ENCODE measurements at regions not wholly inside any gene's neighbourhood (a gene's known extent, or its start where the extent isn't known, plus 50 kb on each side); places are given as distances from the start of the nearest gene placed in this dataset.

DNA sequence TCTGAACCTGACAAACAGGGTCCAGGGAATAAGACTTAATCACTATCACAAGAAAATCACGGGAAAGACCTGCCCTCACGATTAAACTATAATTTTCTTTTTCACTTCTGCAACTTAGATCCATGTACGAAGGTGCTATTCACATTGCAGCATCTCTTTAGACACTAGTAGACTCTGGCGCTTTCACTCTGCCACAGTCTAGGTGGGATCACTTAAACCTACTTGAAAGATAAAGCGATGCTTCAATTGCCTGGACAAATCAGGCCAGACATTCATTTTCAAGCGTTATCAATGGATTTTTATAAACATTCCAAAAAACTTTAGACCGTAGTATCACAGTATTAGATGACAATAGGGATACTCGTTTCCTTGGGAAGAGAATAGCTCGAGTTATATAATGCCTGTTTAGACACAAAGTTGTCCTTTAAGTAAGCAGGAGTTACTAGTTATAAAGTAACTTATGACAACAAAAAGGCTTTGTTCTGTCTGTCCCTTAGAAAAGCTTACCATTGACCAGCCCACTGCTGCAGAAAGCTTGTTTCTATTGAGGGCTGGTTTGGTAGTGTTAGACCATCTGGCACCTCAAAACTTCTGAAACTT, 367.3 kb downstream of the UTRN start:
- H3K36me3 ChIP-seq: no peaks in the 10 kb centered on the region
- WGBS, 2 donors: 88 to 94% methylated on average over 9 of the region's 9 CpGs
- ATAC-seq (ENCODE audit: low FRiP score in 2 of 2): no peak
- no peak overlapping the region for H3K4me3 ChIP-seq
- H3K4me1 ChIP-seq: peaks cover 0 to 10% (median 1%) of the 10 kb centered on the region in 4 donors
- no peak for TF ChIP-seq POLR2AphosphoS5 (IDR thresholded peaks at IDR 0.05)
- no peak for TF ChIP-seq POLR2A (IDR thresholded peaks at IDR 0.05)
- TF ChIP-seq, protein P1, sequence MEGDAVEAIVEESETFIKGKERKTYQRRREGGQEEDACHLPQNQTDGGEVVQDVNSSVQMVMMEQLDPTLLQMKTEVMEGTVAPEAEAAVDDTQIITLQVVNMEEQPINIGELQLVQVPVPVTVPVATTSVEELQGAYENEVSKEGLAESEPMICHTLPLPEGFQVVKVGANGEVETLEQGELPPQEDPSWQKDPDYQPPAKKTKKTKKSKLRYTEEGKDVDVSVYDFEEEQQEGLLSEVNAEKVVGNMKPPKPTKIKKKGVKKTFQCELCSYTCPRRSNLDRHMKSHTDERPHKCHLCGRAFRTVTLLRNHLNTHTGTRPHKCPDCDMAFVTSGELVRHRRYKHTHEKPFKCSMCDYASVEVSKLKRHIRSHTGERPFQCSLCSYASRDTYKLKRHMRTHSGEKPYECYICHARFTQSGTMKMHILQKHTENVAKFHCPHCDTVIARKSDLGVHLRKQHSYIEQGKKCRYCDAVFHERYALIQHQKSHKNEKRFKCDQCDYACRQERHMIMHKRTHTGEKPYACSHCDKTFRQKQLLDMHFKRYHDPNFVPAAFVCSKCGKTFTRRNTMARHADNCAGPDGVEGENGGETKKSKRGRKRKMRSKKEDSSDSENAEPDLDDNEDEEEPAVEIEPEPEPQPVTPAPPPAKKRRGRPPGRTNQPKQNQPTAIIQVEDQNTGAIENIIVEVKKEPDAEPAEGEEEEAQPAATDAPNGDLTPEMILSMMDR (IDR thresholded peaks at IDR 0.05): no peak
- TF ChIP-seq EP300 (IDR thresholded peaks at IDR 0.05): no peak
- H3K9me3 ChIP-seq: no peaks in the 10 kb centered on the region
- H3K27ac ChIP-seq: no peak overlapping the region
- no peak for DNase-seq
- H3K27me3 ChIP-seq: no peaks in the 10 kb centered on the region

DNA sequence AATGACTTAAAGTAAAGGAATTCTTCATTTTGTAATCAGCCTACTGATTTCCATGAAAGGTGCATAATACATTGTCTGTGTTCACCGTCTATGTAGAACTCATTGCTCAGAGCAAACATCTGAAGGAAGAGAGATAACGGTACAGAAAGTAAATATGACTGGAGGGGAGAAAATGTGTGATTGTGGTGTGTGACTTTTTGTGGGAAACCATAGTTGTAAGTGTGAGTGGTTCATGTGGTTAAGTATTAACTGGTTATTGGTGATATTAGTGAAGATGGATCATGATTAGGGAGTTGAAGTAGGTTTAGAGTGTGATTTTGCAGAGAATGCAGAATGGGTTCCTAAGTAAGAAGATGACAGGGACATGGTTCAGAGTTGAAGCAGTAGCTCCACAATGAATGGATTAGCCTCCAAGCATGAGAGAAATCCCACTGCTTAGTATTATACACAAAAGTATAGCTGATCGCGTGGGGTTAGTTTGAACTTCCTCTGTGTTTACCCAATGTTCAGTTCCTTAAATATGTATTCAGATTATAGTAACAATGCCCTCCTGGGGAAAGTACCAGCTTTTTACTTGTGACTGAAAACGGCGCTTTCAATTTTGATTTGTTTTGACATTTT, 368.9 kb downstream of the UTRN start:
- ATAC-seq (ENCODE audit: low FRiP score in 2 of 2) (peak in 1 of 2 donors; percentile 64), DNase-seq (no peak)
- peaks cover 2 to 14% (median 7%) of the 10 kb centered on the region in 4 donors for H3K4me1 ChIP-seq
- TF ChIP-seq EP300 (IDR thresholded peaks at IDR 0.05): no peak
- TF ChIP-seq POLR2A (IDR thresholded peaks at IDR 0.05): no peak
- no peak overlapping the region for H3K4me3 ChIP-seq
- H3K27ac ChIP-seq: no peak overlapping the region
- 35 to 56% methylated on average over 6 of the region's 6 CpGs for WGBS, 2 donors
- H3K36me3 ChIP-seq: no peaks in the 10 kb centered on the region
- no peaks in the 10 kb centered on the region for H3K27me3 ChIP-seq
- H3K9me3 ChIP-seq: no peaks in the 10 kb centered on the region

DNA sequence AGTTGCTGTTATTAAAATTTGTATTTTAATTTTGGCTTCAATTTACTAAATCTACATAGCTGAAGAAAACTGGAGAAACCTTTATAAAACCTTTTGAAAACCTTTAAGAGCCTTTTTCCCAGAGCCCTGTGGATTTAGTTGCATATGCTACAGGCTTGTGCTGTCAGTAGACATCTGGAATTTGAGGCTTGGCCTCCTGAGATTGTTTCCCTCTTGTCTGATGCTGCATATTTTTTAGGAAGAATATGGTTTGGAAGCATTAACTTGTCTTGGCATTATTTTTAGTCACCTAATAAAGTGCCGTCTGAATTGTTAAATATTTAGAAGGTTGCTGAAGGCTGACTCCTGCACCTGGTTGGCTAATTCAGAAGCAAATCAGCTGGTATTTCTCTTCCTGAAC, 369.4 kb downstream of the UTRN start:
- DNase-seq (no peak), ATAC-seq (ENCODE audit: low FRiP score in 2 of 2) (no peak)
- no peaks in the 10 kb centered on the region for H3K36me3 ChIP-seq
- no peaks in the 10 kb centered on the region for H3K9me3 ChIP-seq
- WGBS, 2 donors: 62 to 74% methylated on average over 1 of the region's 1 CpG
- TF ChIP-seq POLR2AphosphoS5 (IDR thresholded peaks at IDR 0.05): no peak
- no peak for TF ChIP-seq POLR2A (IDR thresholded peaks at IDR 0.05)
- TF ChIP-seq, protein P1 (IDR thresholded peaks at IDR 0.05): no peak
- no peak for TF ChIP-seq EP300 (IDR thresholded peaks at IDR 0.05)
- no peaks in the 10 kb centered on the region for H3K27me3 ChIP-seq
- H3K4me1 ChIP-seq: peaks cover 7 to 19% (median 12%) of the 10 kb centered on the region in 4 donors
- no peak overlapping the region for H3K27ac ChIP-seq
- no peak overlapping the region for H3K4me3 ChIP-seq

DNA sequence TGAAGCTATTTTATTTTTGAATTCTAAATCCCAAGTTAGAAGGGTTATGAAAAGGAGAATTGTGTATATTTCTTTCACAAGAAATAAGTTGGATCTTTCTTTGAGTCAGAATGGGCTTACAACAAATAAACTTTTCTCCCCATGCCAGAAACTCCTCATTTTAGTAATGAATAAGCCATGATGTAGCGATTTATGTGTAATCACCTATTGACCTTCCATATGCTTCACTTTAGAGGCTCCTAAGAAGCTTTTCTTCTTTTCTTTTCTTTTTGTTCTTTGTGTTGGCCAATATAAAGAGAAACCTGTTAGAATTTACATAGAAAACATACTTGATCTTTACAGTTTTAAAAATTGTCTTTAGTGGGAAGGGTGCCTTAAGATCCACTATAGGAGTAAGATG, 370.2 kb downstream of the UTRN start:
- H3K4me1 ChIP-seq: peaks cover 13 to 26% (median 18%) of the 10 kb centered on the region in 4 donors

DNA sequence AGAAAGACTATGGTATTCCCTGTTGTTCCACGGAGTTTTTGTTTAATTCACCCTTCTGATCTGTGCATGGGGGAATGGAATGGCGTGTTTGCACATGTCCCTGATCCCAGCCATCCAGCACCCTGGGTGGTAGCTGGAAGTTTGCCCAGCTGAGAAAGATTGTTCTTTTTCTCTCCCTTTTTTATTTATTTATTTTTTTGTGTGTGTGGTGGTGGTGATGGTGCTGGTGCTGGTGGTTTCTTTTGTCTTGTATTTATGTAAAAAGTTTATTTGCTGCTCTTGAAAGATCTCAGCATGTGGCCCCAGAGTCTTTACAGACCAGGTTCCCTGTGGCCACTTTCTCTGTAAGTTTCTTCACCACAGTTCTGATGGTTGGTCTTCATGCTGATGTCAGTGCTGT, 372.6 kb downstream of the UTRN start:
- Histone ChIP-seq H3K27ac (no peak overlapping the region), H3K9me3 (no peaks in the 10 kb centered on the region), H3K27me3 (no peaks in the 10 kb centered on the region), H3K4me3 (no peak overlapping the region), H3K4me1 (peaks cover 13 to 32% (median 20%) of the 10 kb centered on the region in 4 donors), H3K36me3 (no peaks in the 10 kb centered on the region)
- ATAC-seq (ENCODE audit: low FRiP score in 2 of 2) (no peak), DNase-seq (no peak)
- no peak for TF ChIP-seq POLR2A (IDR thresholded peaks at IDR 0.05)
- TF ChIP-seq, protein P1 (IDR thresholded peaks at IDR 0.05): no peak
- no peak for TF ChIP-seq POLR2AphosphoS5 (IDR thresholded peaks at IDR 0.05)
- no peak for TF ChIP-seq EP300 (IDR thresholded peaks at IDR 0.05)
- 71 to 89% methylated on average over 2 of the region's 2 CpGs for WGBS, 2 donors

More for the DNA sequence above, 370.2 kb downstream of the UTRN start:
- H3K27me3 ChIP-seq: no peaks in the 10 kb centered on the region
- DNase-seq (no peak), ATAC-seq (ENCODE audit: low FRiP score in 2 of 2) (no peak)
- no peaks in the 10 kb centered on the region for H3K9me3 ChIP-seq
- H3K4me3 ChIP-seq: no peak overlapping the region
- H3K36me3 ChIP-seq: no peaks in the 10 kb centered on the region
- 82 to 93% methylated on average over 1 of the region's 1 CpG for WGBS, 2 donors
- H3K27ac ChIP-seq: no peak overlapping the region
- TF ChIP-seq POLR2AphosphoS5 (IDR thresholded peaks at IDR 0.05) (no peak), EP300 (IDR thresholded peaks at IDR 0.05) (no peak), POLR2A (IDR thresholded peaks at IDR 0.05) (no peak)
- TF ChIP-seq, protein P1 (IDR thresholded peaks at IDR 0.05): no peak

All from upper lobe of left lung (tissue), 6 donors.